Breast epithelium (tissue), 3 donors: ENCODE measurements at regions not wholly inside any gene's neighbourhood (a gene's known extent, or its start where the extent isn't known, plus 50 kb on each side); places are given as distances from the start of the nearest gene placed in this dataset.

ENCODE experiments used
- CTCF ChIP-seq, 3 donors: fragments of 450-650 bp; IDR thresholded peaks; one replicate each; pipeline ENCODE4 v1.5.1; 2016 to 2017; ENCODE audit warnings: antibody characterized with exemption in 3 of 3, mild to moderate bottlenecking in 3 of 3, moderate library complexity in 3 of 3
- POLR2A ChIP-seq: fragments of 450-650 bp; IDR thresholded peaks from one replicate; pipeline ENCODE4 v1.6.1; 2016; ENCODE audit warnings: antibody characterized with exemption, mild to moderate bottlenecking, moderate library complexity

GRCh38 chr10:3470191-3470590, 297.6 kb upstream of the PITRM1 start:
- TF ChIP-seq POLR2A, result no peak
- TF ChIP-seq CTCF (IDR thresholded peaks at IDR 0.05), result no peak
